HUDEP-2 (cell line): ENCODE measurements at regions not wholly inside any gene's neighbourhood (a gene's known extent, or its start where the extent isn't known, plus 50 kb on each side); places are given as distances from the start of the nearest gene placed in this dataset.
"Not testable (repeated sequence)": the region's sequence is repeated elsewhere in the genome, so short reads cannot be mapped to it uniquely, and the experiment has no call there.

ENCODE experiments used
- DNase-seq, 76 experiments: peaks; one replicate each; lab custom pipeline; 2025; ENCODE audit not compliant: unreplicated experiment in 76 of 76; lab: John Stamatoyannopoulos, UW

- DNase-seq: no peak
These were observed 574.5 kb downstream of the ZWINT start for GRCh38 chr10:55786461-55787050.

- no peak for DNase-seq
These were observed 578.9 kb downstream of the ZWINT start for GRCh38 chr10:55782181-55782580.

GRCh38 chr10:55766212-55766611 lies 594.8 kb downstream of the ZWINT start:
- no peak for DNase-seq

DNA sequence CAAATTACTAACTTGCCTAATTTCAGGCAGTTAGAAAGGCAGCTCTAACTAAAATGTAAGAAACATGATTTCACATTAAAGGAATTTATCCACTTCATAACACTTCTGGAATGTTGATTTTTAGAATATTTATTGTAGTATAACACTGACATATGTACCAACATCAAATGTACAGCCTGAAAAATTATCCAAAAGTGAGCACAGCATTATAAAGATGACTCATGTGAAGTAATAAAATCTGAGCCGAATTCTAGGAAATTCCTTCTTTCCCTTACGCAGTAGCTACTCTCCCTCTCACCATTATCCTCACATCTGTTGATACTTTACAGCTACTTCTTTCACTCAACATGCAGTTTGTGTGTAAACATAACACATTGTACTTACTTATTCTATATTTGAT lies 610.6 kb downstream of the ZWINT start:
- DNase-seq: no peak

DNA sequence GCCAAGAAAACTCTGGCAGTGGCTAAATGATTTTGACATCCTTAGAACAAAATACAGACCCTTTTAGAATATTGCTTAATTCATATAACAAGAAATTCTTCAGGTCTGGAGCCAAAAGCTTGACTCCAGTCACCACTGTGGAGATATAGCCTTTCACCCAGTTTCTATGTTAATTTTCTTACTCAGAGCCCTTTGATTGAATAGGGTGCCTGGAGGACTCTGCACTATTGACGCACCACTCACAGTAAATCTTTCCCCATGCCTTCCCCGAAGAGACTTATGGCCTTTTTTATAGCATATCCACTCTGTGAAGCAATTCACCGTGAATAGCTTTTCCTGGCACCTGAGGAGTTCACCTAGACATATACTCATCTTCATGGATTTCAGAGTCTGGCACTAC lies 613.8 kb downstream of the ZWINT start:
- no peak for DNase-seq

DNA sequence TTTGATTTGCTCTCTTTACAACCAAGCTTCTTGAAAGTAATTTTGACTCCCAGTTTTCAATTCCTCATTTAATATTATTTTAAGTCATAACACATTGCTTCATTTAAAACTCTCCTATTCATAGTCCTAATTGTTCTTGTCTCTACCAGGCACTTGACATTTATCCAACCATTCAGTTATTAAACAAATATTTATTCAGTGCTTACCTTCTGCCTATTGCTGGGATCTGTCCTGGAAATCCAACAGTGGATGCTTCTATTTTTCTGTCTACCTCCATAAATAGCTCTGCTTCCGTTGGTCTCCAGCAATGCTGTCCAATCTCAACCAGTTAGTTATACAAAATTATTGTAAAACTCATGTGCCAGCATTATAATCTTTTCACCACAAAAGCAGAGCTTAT lies 615.1 kb downstream of the ZWINT start:
- DNase-seq: no peak

DNA sequence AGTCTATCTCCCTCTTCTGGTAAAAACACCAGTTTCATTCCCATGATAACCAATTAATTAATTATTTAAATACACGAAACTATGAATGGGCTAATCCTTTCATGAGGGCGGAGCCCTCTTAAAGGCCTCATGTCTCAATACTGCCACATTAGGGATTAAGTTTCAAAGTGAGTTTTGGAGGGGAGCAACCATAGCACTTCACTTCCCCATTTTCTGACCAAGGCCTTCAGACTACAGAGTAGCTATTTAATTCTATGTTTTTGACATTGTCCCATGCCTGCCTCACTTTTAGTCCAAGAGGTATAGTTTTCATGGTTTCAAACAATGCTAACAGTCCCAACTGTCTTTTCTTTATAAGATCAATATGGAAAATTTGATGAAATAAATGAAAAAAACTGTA lies 618.6 kb downstream of the ZWINT start:
- DNase-seq: no peak

- DNase-seq: peak in 2 of 76 experiments; percentile 0 to 11
These were observed 620.3 kb downstream of the ZWINT start for GRCh38 chr10:55740767-55741166.

DNA sequence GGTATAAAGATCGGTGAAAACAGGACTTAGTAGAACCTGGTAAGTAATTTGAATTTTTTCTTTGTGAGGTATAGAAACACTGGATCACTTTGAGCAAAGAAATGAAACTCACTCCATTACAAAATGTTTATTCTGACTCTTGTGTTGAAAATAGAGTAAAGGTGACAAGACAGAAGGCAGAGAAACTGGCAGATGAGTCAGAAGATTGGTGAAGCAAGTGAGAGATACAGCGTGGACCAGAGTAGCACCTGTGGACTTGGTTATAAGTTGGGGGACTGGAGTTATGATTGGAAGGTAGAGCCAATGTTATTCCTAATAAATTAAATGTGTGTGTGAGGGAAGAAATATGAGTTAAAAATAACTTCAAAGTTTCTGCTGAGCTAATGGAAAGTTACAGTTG lies 620.9 kb downstream of the ZWINT start:
- DNase-seq: no peak

- no peak for DNase-seq
These were observed 626.9 kb downstream of the ZWINT start for GRCh38 chr10:55734112-55734511.

DNA sequence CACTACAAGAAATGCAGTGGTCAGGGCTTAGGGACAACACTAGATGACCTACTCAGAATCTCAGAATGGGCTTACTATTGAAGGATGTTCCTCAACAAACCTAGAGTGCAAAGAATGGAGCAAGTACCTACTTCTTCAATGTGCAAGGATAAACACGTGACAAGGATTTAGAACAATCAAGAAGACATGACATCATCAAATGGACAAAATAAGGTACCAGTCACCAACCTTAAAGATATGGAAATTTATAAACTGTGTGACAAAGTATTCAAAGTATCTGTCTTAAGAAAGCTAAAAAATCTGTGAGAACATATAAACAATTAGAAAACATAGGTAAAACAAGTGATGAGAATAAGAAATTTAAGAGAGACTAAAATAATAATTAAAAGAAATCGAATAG lies 656.1 kb downstream of the ZWINT start:
- DNase-seq: no peak

DNA sequence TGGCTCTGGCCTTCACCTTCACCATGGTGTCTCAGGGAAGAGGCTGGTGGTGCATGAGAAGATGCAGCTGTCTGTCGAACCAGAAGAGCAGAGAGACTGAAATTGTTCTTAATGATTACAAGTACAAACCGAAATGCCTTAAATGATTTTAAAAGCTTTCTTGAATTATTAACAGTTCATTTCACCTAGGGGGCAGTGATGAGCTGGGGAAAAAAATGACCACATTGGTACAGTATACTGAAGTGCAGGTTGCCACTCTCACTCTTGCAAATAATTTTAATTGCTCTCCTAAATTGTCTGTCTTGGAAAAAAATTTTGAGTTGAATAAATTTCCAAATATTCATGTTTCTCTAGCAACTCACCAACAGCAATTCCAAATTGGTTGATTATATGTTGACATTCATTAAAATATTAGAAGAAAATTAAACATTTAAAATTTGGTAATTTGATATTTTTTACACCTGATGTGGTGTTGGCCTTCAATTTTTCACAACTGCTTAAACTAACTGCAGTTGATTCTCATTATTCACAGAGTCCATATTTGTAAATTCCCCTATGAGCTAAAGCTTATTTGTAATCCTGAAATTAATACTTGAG lies 692.6 kb downstream of the ZWINT start:
- no peak for DNase-seq

GRCh38 chr10:55653531-55653930 lies 707.5 kb downstream of the ZWINT start:
- DNase-seq: no peak

DNA sequence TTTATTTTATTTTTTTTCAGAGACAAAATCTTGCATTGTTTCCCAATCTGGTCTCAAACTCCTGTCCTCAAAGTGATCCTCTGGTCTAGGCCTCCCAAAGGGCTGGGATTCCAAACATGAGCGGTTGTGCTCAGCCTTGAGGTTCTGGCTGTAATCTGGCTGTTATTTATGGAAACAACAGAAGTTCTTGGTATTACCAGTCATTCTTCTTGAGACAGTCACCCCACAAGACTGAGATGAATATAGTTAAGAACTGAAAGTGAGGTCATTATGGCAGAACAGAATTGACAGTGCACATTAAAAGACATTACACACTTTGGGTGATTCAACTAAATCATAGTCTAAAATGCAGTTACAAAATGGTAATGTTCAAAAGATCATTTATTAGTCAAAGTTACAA lies 719.5 kb downstream of the ZWINT start:
- no peak for DNase-seq

- peak in 8 of 76 experiments; percentile 1 to 13 (median 1) for DNase-seq
These were observed 729.9 kb downstream of the ZWINT start for GRCh38 chr10:55631071-55631654.

GRCh38 chr10:55630491-55631056 lies 730.5 kb downstream of the ZWINT start:
- DNase-seq: no peak

DNA sequence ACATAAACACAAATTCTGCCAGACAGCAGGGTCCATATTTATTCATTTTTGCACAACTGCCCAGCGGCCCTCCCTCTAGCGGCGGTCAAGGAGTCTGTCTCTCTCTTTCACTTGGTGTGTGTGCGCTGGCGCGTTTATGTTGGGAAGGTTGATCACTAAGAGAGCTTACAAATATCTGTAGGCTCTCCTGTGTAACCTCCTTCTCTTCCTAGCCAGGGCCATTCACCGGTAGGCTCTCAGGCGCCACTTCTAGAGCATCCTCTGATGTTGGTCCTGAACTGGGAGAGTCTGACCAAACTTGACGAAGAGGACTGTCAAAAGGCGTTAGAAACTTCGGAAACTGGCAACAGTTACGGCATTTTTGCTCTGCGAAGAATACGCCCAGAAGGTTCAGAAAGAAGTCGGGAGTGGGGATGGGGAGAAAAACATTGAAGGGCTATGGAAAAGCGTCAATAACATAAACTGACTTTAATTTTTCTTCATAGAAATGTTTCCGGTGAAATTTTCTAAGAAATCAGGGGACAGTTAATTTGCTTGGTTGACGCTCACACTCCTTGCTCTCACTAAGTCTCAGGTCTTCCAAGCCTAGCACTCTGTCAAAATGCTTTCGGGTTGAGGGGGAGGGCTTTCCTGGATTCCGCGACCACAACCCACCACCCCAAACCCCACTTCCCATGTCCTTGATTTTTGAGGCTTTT lies 731.1 kb downstream of the ZWINT start:
- DNase-seq: no peak

DNA sequence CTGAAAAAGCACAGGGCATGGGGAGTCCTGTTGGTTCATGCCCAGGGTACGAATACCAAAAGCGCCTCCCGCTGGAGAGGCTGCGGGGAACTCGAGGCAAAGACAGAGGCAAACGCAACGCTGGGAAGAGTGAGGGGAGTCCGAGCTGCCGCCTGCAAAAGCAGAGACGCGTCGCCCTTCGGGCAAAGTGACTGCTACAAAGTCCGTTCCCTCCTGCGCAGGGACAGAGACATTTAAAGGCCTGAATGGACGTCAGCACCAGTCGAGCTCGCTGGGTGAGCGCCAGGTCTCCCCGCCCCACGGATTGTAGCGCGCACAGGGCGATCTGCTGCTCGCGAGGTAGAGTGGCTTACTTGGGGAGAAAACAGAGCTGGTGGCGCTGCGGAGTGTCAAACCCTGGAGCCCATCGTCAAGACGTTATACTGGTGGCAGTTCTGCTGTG lies 732.8 kb downstream of the ZWINT start:
- no peak for DNase-seq

GRCh38 chr10:55627501-55628051 lies 733.5 kb downstream of the ZWINT start:
- DNase-seq: no peak

DNA sequence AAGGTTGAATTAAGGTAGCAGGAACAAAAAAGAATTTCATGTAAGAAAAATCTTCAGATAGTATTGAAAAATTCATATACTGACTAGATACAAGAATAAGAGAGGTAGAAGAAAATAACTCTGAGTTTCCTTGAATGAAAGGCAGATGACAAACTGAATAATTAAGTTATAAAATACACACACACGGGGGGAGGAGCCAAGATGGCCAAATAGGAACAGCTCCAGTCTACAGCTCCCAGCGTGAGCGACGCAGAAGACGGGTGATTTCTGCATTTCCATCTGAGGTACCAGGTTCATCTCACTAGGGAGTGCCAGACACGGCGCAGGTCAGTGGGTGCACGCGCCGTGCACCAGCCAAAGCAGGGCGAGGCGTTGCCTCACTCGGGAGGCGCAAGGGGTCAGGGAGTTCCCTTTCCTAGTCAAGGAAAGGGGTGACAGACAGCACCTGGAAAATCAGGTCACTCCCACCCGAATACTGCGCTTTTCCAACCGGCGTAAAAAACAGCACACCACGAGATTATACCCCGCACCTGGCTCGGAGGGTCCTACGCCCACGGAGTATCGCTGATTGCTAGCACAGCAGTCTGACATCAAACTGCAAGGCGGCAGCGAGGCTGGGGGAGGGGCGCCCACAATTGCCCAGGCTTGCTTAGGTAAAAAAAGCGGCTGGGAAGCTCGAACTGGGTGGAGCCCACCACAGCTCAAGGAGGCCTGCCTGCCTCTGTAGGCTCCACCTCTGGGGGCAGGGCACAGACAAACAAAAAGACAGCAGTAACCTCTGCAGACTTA lies 759.2 kb downstream of the ZWINT start:
- DNase-seq: not testable (repeated sequence)
